ENCODE measurements at regions not wholly inside any gene's neighbourhood (a gene's known extent, or its start where the extent isn't known, plus 50 kb on each side); places are given as distances from the start of the nearest gene placed in this dataset.

DNA sequence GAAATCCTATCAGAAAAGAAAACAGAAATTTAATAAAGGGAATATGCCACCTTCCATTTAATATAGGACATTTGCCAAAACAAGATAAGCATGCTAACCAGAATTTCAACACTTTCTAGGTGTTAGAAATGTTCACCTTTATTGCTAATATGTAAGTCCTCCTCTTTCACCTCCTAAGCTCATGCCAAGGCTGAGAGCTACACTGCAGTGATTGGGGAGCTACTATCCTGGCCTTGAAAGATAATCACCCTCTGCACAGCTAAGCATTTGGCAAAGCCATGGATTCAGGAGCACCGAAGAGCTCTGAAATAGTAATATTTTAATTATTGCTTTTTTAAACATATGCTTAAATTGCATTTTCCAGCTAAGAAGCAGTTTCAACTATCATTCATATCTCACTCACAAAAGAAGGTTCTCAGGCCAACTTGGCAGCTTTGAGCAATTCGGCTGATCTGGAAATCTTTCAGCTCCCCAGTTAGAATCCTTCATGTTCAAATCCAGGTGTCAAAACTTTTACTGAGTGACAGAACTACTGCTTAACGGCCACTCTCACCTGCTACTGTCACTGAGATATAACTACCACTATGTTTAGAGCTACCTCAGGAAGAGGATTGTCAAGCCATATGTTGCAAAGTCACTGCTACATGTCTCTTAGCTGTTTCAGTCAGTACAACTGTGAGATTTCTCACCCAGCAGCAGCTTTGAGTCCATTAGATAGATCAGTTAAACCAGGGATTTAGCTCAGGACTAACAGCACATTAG lies 302.0 kb downstream of the NFIB start:
- H3K4me3 Mint-ChIP-seq, result no peak overlapping the region
- no peaks in the 10 kb centered on the region for H3K36me3 Mint-ChIP-seq
- no peaks in the 10 kb centered on the region for H3K4me1 Mint-ChIP-seq
- H3K9me3 Mint-ChIP-seq, result no peaks in the 10 kb centered on the region
- TF ChIP-seq, protein P1, sequence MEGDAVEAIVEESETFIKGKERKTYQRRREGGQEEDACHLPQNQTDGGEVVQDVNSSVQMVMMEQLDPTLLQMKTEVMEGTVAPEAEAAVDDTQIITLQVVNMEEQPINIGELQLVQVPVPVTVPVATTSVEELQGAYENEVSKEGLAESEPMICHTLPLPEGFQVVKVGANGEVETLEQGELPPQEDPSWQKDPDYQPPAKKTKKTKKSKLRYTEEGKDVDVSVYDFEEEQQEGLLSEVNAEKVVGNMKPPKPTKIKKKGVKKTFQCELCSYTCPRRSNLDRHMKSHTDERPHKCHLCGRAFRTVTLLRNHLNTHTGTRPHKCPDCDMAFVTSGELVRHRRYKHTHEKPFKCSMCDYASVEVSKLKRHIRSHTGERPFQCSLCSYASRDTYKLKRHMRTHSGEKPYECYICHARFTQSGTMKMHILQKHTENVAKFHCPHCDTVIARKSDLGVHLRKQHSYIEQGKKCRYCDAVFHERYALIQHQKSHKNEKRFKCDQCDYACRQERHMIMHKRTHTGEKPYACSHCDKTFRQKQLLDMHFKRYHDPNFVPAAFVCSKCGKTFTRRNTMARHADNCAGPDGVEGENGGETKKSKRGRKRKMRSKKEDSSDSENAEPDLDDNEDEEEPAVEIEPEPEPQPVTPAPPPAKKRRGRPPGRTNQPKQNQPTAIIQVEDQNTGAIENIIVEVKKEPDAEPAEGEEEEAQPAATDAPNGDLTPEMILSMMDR (IDR thresholded peaks at IDR 0.05; ENCODE audit: unreplicated experiment), result no peak
- no peak overlapping the region for H3K27ac Mint-ChIP-seq
- DNase-seq (ENCODE audit: low spot score in 2 of 2, unreplicated experiment in 2 of 2), result no peak
- H3K27me3 Mint-ChIP-seq (ENCODE audit: low read depth), result no peaks in the 10 kb centered on the region

DNA sequence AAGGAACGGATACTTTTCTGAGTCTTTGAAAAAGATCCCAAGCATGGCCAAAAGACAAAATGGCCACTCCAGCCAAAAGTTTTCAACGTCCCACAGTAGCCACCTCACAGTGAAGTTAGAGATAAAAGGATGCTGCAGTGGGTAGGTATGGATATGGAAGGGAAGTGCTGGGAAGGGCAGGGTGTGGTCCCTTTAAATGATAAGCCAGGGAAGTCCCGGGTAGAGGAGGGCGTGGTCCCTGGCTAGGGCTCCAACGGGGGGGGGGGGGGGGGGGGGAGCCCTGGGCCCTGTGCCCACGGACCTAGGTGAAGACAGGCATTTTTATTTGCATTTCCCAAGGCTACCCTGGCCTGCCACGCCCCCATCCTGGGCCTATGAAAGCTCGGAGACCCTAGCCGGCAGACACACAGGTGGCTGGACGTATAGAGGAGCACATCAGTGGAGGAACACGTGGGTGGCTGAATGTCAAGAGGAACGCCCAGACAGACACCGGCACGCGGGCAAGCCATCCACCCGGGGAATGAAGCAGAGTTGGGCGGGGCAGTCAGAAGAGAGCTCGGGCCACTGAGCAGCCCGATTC lies 306.7 kb downstream of the NFIB start:
- Mint-ChIP-seq H3K4me3 (no peak overlapping the region), H3K27me3 (ENCODE audit: low read depth) (no peaks in the 10 kb centered on the region), H3K4me1 (peaks cover 4% of the 10 kb centered on the region), H3K36me3 (no peaks in the 10 kb centered on the region), H3K9me3 (peaks cover 4% of the 10 kb centered on the region), H3K27ac (no peak overlapping the region)
- TF ChIP-seq, protein P1 (IDR thresholded peaks at IDR 0.05; ENCODE audit: unreplicated experiment), result no peak
- no peak for DNase-seq (ENCODE audit: low spot score in 2 of 2, unreplicated experiment in 2 of 2)

DNA sequence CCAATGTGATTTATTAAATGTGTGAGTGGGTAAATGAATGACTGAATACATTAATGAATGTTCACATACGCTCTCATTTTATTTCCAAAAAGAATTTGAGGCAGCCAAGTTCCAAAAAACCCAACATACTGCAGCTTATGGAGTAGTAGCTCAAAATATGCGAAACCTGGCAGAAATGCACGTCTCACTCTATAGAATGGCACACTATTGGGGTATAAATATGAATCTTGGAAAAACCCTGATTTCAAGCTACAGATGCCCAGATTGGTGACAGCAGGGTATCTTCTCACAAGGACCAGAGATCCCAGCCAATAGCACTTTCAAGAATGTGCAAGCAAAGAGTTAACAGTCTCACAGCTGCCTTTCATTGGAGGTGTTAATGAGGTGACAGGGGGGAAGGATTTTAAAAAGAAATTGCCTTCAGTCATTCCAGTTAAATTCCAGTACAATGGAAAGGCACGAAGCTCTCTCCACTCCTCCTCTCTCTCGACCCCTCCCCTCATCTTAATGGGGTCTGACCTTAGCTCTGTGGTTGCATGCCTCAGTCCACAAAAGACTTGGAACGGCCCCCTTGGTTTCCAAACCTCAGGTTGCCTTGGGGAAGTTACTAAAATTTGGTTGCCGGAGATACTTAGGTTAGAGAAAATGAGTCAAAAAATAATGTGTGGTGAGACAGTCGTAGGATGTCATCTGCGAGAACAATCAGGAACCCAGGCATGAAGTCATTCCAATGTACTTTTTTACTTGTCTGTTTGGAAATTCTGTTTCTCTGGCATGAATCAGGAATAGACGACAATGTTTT lies 307.4 kb downstream of the NFIB start:
- TF ChIP-seq, protein P1 (IDR thresholded peaks at IDR 0.05; ENCODE audit: unreplicated experiment), result no peak
- Mint-ChIP-seq H3K36me3 (no peaks in the 10 kb centered on the region), H3K27ac (no peak overlapping the region), H3K4me1 (peaks cover 4% of the 10 kb centered on the region), H3K4me3 (no peak overlapping the region), H3K27me3 (ENCODE audit: low read depth) (no peaks in the 10 kb centered on the region), H3K9me3 (peaks cover 9% of the 10 kb centered on the region)
- no peak for DNase-seq (ENCODE audit: low spot score in 2 of 2, unreplicated experiment in 2 of 2)

DNA sequence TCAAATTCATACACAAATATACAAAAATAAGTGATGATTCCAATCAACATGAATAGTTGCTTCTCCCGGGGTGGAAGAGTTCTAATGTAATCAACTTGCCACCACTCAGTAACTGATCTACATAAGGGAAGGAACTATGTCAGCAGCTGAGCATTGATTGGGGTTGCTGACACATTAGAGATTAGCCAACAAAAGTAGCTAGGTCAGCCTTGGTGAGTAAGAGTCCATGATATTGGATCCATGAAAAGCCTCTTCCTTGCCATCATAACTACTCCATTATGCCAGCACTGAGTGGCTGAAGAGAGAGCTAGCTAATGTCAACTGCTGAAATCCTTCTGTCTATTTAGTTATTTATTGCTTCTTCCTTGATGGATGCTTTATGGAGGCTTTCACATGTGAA lies 309.8 kb downstream of the NFIB start:
- H3K4me1 Mint-ChIP-seq, result peaks cover 4% of the 10 kb centered on the region
- no peak overlapping the region for H3K27ac Mint-ChIP-seq
- H3K4me3 Mint-ChIP-seq, result no peak overlapping the region
- H3K36me3 Mint-ChIP-seq, result peaks cover 3% of the 10 kb centered on the region
- TF ChIP-seq, protein P1 (IDR thresholded peaks at IDR 0.05; ENCODE audit: unreplicated experiment), result no peak
- H3K27me3 Mint-ChIP-seq (ENCODE audit: low read depth), result no peaks in the 10 kb centered on the region
- DNase-seq (ENCODE audit: low spot score in 2 of 2, unreplicated experiment in 2 of 2), result no peak
- peaks cover 11% of the 10 kb centered on the region for H3K9me3 Mint-ChIP-seq

DNA sequence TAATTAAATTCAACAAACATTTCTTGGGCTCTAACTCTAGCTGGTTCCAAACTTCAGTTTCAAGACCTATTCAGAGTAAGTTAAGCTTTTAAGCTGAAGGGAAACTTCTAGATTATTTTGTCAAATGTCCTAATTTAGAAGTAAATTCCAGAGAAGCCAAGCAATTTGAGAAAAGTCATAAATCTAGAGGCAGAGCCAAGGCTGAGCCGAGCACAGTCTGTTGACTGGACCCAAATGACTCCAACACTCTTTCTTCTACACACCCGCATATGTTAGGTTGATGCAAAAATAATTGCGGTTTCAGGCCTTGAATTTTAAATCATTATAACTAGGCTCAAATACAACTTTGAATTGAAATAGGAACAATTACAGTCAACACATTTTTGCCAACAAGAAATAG lies 319.7 kb downstream of the NFIB start:
- Mint-ChIP-seq H3K27me3 (ENCODE audit: low read depth) (no peaks in the 10 kb centered on the region), H3K9me3 (peaks cover 21% of the 10 kb centered on the region), H3K27ac (no peak overlapping the region), H3K36me3 (peaks cover 11% of the 10 kb centered on the region), H3K4me3 (no peak overlapping the region), H3K4me1 (peaks cover 19% of the 10 kb centered on the region)
- no peak for DNase-seq (ENCODE audit: low spot score in 2 of 2, unreplicated experiment in 2 of 2)
- TF ChIP-seq, protein P1 (IDR thresholded peaks at IDR 0.05; ENCODE audit: unreplicated experiment), result no peak
